SK-N-SH treated with all-trans-retinoic acid at 6 μM for 48 hours (cell line): ENCODE measurements at regions not wholly inside any gene's neighbourhood (a gene's known extent, or its start where the extent isn't known, plus 50 kb on each side); places are given as distances from the start of the nearest gene placed in this dataset.

ENCODE experiments used
- ZFP30 ChIP-seq: fragments of 450-650 bp; formaldehyde crosslinking; IDR thresholded peaks from 2 replicates; pipeline ENCODE4 v1.5.0; 2022; ENCODE audit warnings: mild to moderate bottlenecking, moderate library complexity
- TF ChIP-seq, protein P1 (sequence below): fragments of 250-450 bp; sonication (Bioruptor Pico); IDR thresholded peaks from 2 replicates; pipeline ENCODE4 v1.5.1; 2021; ENCODE audit warnings: mild to moderate bottlenecking, moderate library complexity

DNA sequence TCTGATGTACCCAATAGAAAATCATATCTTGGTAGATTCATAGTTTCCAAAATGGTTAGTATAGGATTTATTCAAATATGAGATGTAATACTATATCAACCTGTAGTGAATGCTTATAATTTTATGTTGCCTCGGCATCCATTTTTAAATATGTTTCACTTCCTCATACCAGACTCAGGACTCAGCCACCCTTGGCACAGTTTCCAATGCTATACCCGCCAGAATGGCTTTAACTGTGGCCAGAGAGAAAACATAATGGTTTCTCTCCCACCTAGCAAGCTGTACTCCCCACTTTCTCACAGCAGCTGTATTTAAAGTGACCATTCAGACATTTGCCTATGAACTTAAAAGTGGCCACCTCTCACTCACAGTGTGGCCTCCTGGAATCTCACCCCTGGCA lies 466.6 kb upstream of the PABPC4L start:
- no peak for TF ChIP-seq ZFP30 (CRISPR knock-in tag)
- TF ChIP-seq, protein P1, sequence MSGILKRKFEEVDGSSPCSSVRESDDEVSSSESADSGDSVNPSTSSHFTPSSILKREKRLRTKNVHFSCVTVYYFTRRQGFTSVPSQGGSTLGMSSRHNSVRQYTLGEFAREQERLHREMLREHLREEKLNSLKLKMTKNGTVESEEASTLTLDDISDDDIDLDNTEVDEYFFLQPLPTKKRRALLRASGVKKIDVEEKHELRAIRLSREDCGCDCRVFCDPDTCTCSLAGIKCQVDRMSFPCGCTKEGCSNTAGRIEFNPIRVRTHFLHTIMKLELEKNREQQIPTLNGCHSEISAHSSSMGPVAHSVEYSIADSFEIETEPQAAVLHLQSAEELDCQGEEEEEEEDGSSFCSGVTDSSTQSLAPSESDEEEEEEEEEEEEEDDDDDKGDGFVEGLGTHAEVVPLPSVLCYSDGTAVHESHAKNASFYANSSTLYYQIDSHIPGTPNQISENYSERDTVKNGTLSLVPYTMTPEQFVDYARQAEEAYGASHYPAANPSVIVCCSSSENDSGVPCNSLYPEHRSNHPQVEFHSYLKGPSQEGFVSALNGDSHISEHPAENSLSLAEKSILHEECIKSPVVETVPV (CRISPR knock-in tag), result no peak
